Activated CD8-positive, alpha-beta memory T cell treated with anti-CD3 and anti-CD28 coated beads for 36 hours (primary cell): ENCODE measurements at regions not wholly inside any gene's neighbourhood (a gene's known extent, or its start where the extent isn't known, plus 50 kb on each side); places are given as distances from the start of the nearest gene placed in this dataset.
"Not testable (repeated sequence)": the region's sequence is repeated elsewhere in the genome, so short reads cannot be mapped to it uniquely, and the experiment has no call there.

ENCODE experiments used
- CTCF ChIA-PET: fragments of 350-600 bp; sonication (Branson Sonifier 250); formaldehyde crosslinking; loops from one replicate; lab custom pipeline; 2021; ENCODE audit warnings: antibody characterized with exemption; lab: Charles Lee
- POLR2A ChIA-PET: fragments of 350-600 bp; sonication (Branson Sonifier 250); formaldehyde crosslinking; loops from one replicate; lab custom pipeline; 2021; ENCODE audit warnings: antibody characterized with exemption; lab: Charles Lee

DNA sequence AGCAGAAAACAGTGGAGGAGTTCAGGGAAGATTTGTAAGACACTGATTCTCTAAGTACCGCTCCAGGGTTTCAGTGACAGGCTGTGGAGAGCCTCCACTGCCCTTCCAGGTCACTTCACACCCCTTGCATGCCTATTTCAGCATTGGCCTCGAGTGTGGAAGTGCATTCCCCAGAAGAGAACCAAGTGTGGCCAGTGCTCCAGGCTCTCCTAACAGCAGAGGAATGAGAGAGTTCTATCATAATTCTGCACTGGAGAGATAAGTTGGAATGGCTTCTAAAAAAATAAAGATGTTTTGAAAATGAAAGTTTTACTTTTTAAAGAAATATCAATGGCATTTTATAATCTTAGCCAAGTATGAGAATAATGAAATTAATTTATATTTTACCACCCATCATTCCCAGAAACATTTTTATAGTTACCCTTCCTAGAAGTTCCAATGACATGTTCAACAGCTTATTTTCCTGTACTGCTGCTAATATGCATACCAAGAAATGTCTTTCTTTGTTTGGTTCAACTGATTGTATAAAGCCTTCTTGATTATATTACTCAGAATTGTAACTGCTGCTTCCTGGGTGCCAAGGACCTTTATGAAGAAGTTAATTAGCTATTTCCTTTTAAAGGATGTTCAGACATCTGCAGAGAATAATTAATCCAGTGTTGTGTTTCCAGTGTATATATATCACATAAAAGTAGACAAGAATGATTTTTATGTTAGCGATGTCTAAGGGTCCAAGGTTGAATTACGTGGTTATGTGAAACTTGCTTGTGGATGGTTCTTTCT lies 61.0 kb upstream of the SERPINE2 start:
- POLR2A ChIA-PET, result no interaction called here
- CTCF ChIA-PET, result no interaction called here

DNA sequence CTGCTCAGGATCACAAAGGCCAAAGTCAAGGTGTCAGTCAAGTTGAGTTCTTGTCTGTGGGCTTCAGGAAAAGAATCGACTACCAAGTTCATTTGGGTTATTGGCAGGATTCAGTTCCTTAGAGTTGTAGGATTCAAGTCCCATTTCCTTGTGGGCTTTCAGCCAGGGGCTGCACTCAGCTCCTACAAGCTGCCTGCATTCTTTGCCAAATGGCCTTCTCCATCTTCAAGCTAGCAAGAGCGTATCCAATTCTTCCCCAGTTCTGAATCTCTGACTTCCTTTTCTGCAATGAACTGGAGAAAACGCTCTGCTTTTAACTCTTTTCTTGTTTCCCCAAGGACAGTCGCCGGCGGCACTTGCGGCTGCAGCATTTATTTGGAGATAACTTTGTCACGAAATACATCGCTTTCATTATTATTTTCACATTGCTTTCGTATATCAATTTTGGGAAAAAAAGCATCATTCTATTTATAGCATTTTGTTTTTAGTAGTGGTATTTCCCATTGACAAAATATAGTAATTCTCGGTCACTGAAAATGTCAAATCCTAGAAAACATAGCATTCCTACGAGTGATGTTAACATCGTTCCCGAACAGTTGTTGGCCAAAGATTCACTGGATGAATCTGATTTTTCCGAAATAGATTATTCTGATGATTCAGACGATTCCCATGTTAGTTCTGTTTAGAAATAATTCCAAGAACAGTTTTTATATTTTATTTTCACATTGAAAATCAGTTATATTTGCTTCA lies 59.6 kb upstream of the SERPINE2 start:
- ChIA-PET CTCF (no interaction called here), POLR2A (no interaction called here)

DNA sequence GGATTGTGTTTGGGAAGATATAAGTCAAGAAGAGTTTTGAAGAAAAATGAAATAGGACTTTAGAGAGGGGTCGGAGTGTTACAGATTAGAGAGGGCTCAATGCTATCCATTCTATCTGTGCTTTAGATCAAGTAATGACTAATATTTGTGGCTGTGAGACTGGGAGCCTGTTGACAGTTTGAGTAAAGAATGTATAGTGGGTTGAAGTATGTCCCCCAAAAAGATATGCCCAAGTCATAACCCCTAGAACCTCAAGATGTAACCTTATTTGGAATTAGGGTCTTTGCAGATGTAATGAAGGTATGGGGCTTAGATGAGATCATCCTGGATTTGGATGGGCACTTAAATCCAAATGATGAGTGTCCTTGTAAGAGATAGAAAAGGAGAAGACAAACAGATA lies 55.3 kb upstream of the SERPINE2 start:
- ChIA-PET CTCF (no interaction called here), POLR2A (no interaction called here)

DNA sequence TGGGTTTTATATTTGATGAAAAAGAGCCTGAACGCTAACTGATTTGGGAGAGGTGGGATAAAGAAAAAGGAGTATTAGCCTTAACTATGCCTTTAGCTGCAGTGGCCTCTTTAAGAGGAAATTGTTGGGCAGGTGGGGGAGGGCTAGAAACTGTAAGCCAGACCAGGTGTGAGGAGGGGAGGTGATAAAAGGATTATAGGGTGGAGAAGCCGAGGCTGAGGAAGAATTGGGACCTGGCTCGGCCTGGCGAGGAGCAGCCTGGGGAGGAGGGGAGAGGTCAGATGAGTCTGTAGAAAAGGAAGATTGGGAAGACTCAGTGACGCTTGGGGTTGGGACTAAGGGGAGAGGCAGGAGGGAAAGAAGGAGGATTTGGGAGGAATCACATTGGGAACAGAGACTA lies 52.6 kb upstream of the SERPINE2 start:
- CTCF ChIA-PET, POLR2A ChIA-PET: not testable (repeated sequence)

DNA sequence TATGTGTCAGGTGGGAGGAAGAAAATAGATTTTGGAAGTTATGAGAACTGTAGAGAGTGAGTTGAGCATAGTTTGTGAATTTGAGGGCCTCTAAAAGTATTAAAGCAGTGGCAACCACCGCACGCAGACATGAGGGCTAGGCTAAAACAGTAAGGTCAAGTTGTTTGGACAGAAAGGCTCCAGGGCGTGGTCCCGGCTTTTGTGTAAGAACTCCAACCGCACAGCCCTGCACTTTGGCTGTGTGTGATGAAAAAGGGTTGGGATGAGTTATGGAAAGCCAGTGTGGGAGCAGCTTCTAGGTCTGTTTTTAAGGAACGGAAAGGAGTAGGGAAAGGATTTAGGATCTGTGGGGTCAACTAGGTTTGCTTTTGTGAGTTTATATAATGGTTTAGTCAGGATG lies 50.5 kb upstream of the SERPINE2 start:
- POLR2A ChIA-PET, CTCF ChIA-PET: not testable (repeated sequence)
